ENCODE measurements at regions not wholly inside any gene's neighbourhood (a gene's known extent, or its start where the extent isn't known, plus 50 kb on each side); places are given as distances from the start of the nearest gene placed in this dataset.
"Not testable (repeated sequence)": the region's sequence is repeated elsewhere in the genome, so short reads cannot be mapped to it uniquely, and the experiment has no call there.

DNA sequence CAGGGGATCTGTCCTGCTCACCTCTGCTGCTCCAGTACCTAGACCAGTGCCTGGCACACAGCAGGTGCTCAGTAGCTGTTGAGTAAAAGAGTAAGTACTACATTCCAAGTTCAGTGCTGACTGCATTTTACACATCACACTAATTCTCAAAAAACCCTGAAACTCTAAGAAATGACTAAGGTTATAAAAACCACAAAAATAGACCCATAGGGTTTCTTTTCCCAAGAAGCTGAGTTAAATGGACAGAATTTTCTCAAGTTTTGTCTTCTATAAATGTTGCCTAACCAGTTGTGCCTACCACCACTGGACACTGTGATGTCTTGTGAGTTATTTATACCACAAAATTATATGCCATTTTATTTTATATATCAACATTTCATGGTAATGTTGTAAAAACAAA, 78.9 kb upstream of the RXFP1 start:
- no peak overlapping the region for H3K4me3 Mint-ChIP-seq
- no peak overlapping the region for H3K27ac Mint-ChIP-seq
- no peaks in the 10 kb centered on the region for H3K27me3 Mint-ChIP-seq (ENCODE audit: low read depth)
- H3K9me3 Mint-ChIP-seq: no peaks in the 10 kb centered on the region
- no peaks in the 10 kb centered on the region for H3K4me1 Mint-ChIP-seq
- TF ChIP-seq, protein P1, sequence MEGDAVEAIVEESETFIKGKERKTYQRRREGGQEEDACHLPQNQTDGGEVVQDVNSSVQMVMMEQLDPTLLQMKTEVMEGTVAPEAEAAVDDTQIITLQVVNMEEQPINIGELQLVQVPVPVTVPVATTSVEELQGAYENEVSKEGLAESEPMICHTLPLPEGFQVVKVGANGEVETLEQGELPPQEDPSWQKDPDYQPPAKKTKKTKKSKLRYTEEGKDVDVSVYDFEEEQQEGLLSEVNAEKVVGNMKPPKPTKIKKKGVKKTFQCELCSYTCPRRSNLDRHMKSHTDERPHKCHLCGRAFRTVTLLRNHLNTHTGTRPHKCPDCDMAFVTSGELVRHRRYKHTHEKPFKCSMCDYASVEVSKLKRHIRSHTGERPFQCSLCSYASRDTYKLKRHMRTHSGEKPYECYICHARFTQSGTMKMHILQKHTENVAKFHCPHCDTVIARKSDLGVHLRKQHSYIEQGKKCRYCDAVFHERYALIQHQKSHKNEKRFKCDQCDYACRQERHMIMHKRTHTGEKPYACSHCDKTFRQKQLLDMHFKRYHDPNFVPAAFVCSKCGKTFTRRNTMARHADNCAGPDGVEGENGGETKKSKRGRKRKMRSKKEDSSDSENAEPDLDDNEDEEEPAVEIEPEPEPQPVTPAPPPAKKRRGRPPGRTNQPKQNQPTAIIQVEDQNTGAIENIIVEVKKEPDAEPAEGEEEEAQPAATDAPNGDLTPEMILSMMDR (IDR thresholded peaks at IDR 0.05; ENCODE audit: unreplicated experiment in 3 of 3): no peak
- no peaks in the 10 kb centered on the region for H3K36me3 Mint-ChIP-seq (ENCODE audit: low read depth)

- H3K4me1 Mint-ChIP-seq: no peaks in the 10 kb centered on the region
- no peaks in the 10 kb centered on the region for H3K27me3 Mint-ChIP-seq (ENCODE audit: low read depth)
- TF ChIP-seq, protein P1 (IDR thresholded peaks at IDR 0.05; ENCODE audit: unreplicated experiment in 3 of 3): no peak
- H3K36me3 Mint-ChIP-seq (ENCODE audit: low read depth): no peaks in the 10 kb centered on the region
- H3K27ac Mint-ChIP-seq: no peak overlapping the region
- H3K4me3 Mint-ChIP-seq: no peak overlapping the region
- no peaks in the 10 kb centered on the region for H3K9me3 Mint-ChIP-seq
Observed at GRCh38 chr4:158443731-158444130, 78.0 kb upstream of the RXFP1 start.

GRCh38 chr4:158444621-158445020, 77.1 kb upstream of the RXFP1 start:
- Mint-ChIP-seq H3K4me1 (no peaks in the 10 kb centered on the region), H3K27me3 (ENCODE audit: low read depth) (no peaks in the 10 kb centered on the region)

GRCh38 chr4:158446106-158446505, 75.6 kb upstream of the RXFP1 start:
- H3K9me3 Mint-ChIP-seq: no peaks in the 10 kb centered on the region

More at GRCh38 chr4:158444621-158445020, 77.1 kb upstream of the RXFP1 start:
- no peak overlapping the region for H3K27ac Mint-ChIP-seq
- H3K9me3 Mint-ChIP-seq: no peaks in the 10 kb centered on the region
- H3K4me3 Mint-ChIP-seq: no peak overlapping the region
- H3K36me3 Mint-ChIP-seq (ENCODE audit: low read depth): no peaks in the 10 kb centered on the region
- TF ChIP-seq, protein P1 (IDR thresholded peaks at IDR 0.05; ENCODE audit: unreplicated experiment in 3 of 3): no peak

DNA sequence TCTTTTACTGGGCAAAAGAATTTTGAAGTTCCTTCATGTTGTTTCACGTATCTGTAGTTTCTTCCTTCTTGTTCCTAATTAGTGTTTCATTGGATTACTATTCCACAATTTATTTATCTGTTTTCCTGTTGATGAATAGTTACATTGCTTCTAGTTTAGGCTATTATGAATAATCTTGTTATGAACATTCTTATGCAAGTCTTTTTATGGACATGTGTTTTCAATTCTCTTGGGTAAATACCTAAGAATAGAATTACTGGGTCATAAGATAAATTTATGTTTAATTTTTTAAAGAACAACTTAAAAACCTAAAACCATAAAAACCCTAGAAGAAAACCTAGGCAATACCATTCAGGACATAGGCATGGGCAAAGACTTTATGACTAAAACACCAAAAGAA, 70.9 kb upstream of the RXFP1 start:
- Mint-ChIP-seq H3K4me3 (no peak overlapping the region), H3K9me3 (no peaks in the 10 kb centered on the region), H3K27me3 (ENCODE audit: low read depth) (no peaks in the 10 kb centered on the region), H3K36me3 (ENCODE audit: low read depth) (no peaks in the 10 kb centered on the region), H3K4me1 (no peaks in the 10 kb centered on the region), H3K27ac (no peak overlapping the region)
- TF ChIP-seq, protein P1 (IDR thresholded peaks at IDR 0.05; ENCODE audit: unreplicated experiment in 3 of 3): no peak

More at GRCh38 chr4:158446106-158446505, 75.6 kb upstream of the RXFP1 start:
- Mint-ChIP-seq H3K27me3 (ENCODE audit: low read depth) (no peaks in the 10 kb centered on the region), H3K4me3 (no peak overlapping the region), H3K36me3 (ENCODE audit: low read depth) (no peaks in the 10 kb centered on the region), H3K4me1 (no peaks in the 10 kb centered on the region), H3K27ac (no peak overlapping the region)
- TF ChIP-seq, protein P1 (IDR thresholded peaks at IDR 0.05; ENCODE audit: unreplicated experiment in 3 of 3): no peak

DNA sequence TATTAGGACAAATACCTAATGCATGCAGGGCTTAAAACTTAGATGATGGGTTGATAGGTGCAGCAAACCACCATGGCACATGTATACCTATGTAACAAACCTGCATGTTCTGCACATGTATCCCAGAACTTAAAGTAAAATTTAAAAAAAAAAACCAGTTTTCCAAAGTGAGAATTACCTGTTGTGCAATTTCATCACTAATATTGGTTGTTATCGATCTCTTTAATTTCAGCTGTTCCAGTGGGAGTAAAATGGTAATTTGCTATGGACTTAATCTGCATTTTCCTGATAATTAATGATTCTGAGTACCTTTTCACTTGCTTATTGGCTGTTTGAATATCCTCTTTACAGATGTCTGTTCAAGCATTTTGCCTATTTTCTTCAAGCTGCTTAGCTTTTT, 69.6 kb upstream of the RXFP1 start:
- H3K4me3 Mint-ChIP-seq; H3K27me3 Mint-ChIP-seq (ENCODE audit: low read depth); H3K9me3 Mint-ChIP-seq; H3K27ac Mint-ChIP-seq; H3K36me3 Mint-ChIP-seq (ENCODE audit: low read depth); H3K4me1 Mint-ChIP-seq: not testable (repeated sequence)

All from nephron (organoid).